ENCODE measurements at regions not wholly inside any gene's neighbourhood (a gene's known extent, or its start where the extent isn't known, plus 50 kb on each side); places are given as distances from the start of the nearest gene placed in this dataset.

DNA sequence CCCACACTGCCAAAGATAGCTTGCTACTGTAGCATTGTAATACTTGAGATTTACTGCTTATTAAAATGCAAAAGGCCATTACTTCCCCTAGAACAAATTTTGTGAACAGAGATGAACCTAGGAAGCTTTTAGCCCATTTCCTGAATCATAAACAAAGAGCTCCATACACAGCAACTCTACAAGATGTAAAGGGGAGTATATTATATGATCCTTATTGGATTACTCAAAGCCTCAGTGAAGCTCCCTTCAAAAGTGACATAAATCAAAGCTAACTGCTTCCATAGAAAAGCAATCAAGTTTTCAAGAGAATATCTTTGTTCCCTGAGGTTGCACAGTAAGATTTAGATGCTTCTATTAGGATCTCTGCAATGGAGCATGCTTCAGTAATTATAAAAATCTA lies 629.8 kb downstream of the EFNA5 start:
- H3K4me1 ChIP-seq = no peaks in the 10 kb centered on the region
- intact Hi-C loops (cut with DNase I) = no loop called here
- H3K9me3 ChIP-seq = no peaks in the 10 kb centered on the region
- ATAC-seq (no peak), DNase-seq (no peak)
- H3K36me3 ChIP-seq = no peaks in the 10 kb centered on the region
- H3K4me3 ChIP-seq = no peak overlapping the region
- no peak overlapping the region for H3K27ac ChIP-seq
- TF ChIP-seq, protein P1, sequence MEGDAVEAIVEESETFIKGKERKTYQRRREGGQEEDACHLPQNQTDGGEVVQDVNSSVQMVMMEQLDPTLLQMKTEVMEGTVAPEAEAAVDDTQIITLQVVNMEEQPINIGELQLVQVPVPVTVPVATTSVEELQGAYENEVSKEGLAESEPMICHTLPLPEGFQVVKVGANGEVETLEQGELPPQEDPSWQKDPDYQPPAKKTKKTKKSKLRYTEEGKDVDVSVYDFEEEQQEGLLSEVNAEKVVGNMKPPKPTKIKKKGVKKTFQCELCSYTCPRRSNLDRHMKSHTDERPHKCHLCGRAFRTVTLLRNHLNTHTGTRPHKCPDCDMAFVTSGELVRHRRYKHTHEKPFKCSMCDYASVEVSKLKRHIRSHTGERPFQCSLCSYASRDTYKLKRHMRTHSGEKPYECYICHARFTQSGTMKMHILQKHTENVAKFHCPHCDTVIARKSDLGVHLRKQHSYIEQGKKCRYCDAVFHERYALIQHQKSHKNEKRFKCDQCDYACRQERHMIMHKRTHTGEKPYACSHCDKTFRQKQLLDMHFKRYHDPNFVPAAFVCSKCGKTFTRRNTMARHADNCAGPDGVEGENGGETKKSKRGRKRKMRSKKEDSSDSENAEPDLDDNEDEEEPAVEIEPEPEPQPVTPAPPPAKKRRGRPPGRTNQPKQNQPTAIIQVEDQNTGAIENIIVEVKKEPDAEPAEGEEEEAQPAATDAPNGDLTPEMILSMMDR (IDR thresholded peaks at IDR 0.05) = no peak
- H3K27me3 ChIP-seq = no peaks in the 10 kb centered on the region

DNA sequence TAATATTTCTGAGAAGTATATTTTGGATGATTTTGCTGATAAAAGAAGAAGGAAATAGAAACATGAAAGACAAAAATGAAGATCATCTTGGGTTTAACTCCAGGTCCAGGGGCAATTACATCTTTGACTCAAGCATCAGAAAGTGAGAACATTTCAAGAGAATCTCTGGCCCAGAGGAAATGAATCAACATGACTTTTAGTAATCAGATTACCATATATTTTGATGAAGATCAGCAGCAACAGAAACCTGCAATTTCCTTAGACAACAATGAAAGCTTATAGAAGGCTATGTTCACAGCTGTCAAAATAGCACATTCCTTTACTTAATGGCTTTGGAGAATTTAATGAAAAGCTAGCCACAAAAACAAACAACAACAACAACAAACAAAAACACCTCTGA lies 638.1 kb downstream of the EFNA5 start:
- no peaks in the 10 kb centered on the region for H3K4me1 ChIP-seq
- H3K9me3 ChIP-seq = no peaks in the 10 kb centered on the region
- H3K4me3 ChIP-seq = no peak overlapping the region
- H3K27ac ChIP-seq = no peak overlapping the region
- no peaks in the 10 kb centered on the region for H3K36me3 ChIP-seq
- DNase-seq = no peak
- TF ChIP-seq, protein P1 (IDR thresholded peaks at IDR 0.05) = no peak
- no peak for ATAC-seq
- intact Hi-C loops (cut with DNase I) = no loop called here
- no peaks in the 10 kb centered on the region for H3K27me3 ChIP-seq

DNA sequence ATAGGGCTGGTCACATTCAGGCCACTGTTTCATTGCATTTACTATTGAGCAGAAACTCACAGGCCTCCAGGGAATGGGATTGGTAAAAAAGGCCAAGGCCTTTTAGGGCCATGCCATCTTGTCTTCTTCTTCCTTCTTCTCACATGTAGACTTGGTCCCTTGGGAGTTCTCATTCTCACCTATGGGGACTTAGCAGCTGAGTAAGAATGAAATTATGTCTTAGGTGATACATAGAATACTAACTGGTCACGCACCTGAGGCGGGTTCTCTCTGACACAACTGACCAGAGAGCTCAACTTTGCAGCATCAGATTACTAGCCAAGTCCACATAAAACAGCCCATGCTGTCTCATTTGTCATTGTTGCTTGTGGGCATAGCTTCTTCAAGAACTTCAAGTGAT lies 641.8 kb downstream of the EFNA5 start:
- H3K9me3 ChIP-seq = no peaks in the 10 kb centered on the region
- no peaks in the 10 kb centered on the region for H3K27me3 ChIP-seq
- H3K4me1 ChIP-seq = no peaks in the 10 kb centered on the region
- H3K27ac ChIP-seq = no peak overlapping the region
- ATAC-seq = no peak
- H3K36me3 ChIP-seq = no peaks in the 10 kb centered on the region
- TF ChIP-seq, protein P1 (IDR thresholded peaks at IDR 0.05) = no peak
- no peak for DNase-seq
- H3K4me3 ChIP-seq = no peak overlapping the region
- intact Hi-C loops (cut with DNase I) = no loop called here

DNA sequence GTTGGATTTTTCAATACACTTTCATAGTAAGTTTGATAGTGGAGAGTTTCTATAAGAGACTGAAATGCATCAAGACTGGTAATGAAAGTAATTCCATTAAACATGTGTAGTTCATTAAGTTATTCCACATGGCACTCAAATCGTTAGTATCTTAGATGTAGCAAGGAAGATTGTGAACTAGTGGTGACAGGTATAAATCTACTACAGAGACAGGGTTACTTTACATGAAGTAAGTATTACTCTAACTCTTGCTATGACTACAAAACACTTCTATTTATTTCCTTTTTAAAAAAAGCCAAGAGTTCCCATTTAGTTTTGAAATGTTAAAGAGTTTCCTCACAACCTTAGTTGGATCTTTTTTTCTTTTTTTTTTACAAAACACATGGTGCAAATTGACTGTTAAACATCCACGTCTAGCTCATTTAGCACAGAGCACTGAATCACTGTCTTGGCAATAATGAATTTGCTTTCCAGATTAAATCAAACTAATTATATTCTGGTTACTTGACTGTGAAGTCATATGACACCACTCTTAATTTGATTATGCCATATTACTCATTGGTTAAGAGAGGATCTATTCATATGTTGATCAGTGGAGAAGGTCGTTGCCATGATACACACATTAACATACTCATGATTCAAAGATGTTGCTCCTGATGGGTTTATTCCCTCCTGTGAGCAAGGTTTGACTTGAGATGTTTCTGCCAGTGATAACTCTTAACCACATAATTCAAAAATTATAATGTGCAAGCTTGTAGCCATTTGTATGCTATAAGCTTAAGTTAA lies 644.8 kb downstream of the EFNA5 start:
- Histone ChIP-seq H3K9me3 (no peaks in the 10 kb centered on the region), H3K27me3 (no peaks in the 10 kb centered on the region), H3K4me3 (no peak overlapping the region), H3K27ac (no peak overlapping the region), H3K36me3 (no peaks in the 10 kb centered on the region), H3K4me1 (no peaks in the 10 kb centered on the region)
- intact Hi-C loops (cut with DNase I) = no loop called here
- TF ChIP-seq, protein P1 (IDR thresholded peaks at IDR 0.05) = no peak
- no peak for DNase-seq
- no peak for ATAC-seq

DNA sequence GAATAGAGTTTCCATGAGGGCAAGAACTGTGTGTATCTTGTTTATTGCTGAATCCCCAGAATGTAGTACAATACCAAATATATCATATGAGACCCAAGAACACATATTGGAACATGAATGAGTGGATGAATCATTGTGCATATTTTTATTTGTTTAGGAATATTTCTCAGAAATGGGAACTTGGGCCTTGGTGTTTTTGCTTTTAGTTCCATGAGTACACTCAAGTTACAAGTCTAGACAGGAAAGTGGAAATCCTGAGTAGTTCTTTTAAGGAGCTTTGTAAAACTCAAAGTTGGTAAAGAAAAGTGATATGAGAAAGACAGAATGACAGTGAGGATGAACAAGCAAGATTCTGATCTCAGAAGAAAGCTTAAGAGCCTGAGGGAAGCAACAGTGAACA lies 647.0 kb downstream of the EFNA5 start:
- Histone ChIP-seq H3K27ac (no peak overlapping the region), H3K4me3 (no peak overlapping the region), H3K36me3 (no peaks in the 10 kb centered on the region), H3K9me3 (no peaks in the 10 kb centered on the region), H3K27me3 (no peaks in the 10 kb centered on the region), H3K4me1 (no peaks in the 10 kb centered on the region)
- intact Hi-C loops (cut with DNase I) = no loop called here
- ATAC-seq (no peak), DNase-seq (no peak)
- TF ChIP-seq, protein P1 (IDR thresholded peaks at IDR 0.05) = no peak

DNA sequence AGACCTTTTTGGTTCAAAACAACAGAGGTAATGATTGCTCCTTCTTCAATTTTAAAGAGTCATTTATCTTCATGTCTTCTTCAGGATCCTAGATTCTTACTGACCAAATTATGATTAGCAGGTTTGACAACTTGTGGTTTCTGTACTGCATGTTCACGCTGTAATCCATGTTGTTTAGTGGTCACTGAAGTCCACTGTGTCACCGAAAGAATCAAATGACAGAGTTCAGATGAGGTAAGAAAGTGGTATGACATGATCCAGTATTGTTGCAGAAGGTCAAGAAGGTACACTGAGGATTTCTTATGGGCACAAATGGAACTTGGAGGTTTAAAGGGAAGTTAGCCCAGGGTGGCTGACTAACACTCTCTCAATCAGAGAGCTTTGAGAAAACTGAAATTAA lies 649.2 kb downstream of the EFNA5 start:
- H3K4me1 ChIP-seq = no peaks in the 10 kb centered on the region
- H3K27ac ChIP-seq = no peak overlapping the region
- H3K27me3 ChIP-seq = no peaks in the 10 kb centered on the region
- TF ChIP-seq, protein P1 (IDR thresholded peaks at IDR 0.05) = no peak
- no peaks in the 10 kb centered on the region for H3K9me3 ChIP-seq
- DNase-seq = no peak
- intact Hi-C loops (cut with DNase I) = no loop called here
- no peak overlapping the region for H3K4me3 ChIP-seq
- ATAC-seq = no peak
- H3K36me3 ChIP-seq = no peaks in the 10 kb centered on the region
